ENCODE measurements at regions not wholly inside any gene's neighbourhood (a gene's known extent, or its start where the extent isn't known, plus 50 kb on each side); places are given as distances from the start of the nearest gene placed in this dataset.

GRCh38 chr2:167759531-167759930 lies 487.9 kb downstream of the STK39 start:
- ATAC-seq = no peak
- TF ChIP-seq TOX (CRISPR knock-in tag; IDR thresholded peaks at IDR 0.05; ENCODE audit: borderline replicate concordance) (no peak), ZNF8 (CRISPR knock-in tag; IDR thresholded peaks at IDR 0.05) (no peak), OSR1 (CRISPR knock-in tag; IDR thresholded peaks at IDR 0.05) (no peak), CREB5 (CRISPR knock-in tag; IDR thresholded peaks at IDR 0.05; ENCODE audit: low read depth) (no peak), ZNF565 (CRISPR knock-in tag; conservative IDR thresholded peaks at IDR 0.05; ENCODE audit: low read depth) (no peak)

- ATAC-seq = no peak
- TF ChIP-seq ARNTL (CRISPR knock-in tag; IDR thresholded peaks at IDR 0.05; ENCODE audit: borderline replicate concordance, low read depth) (no peak), CSRNP3 (CRISPR knock-in tag; IDR thresholded peaks at IDR 0.05) (no peak), RARB (CRISPR knock-in tag; IDR thresholded peaks at IDR 0.05) (no peak)
Observed at GRCh38 chr2:167758292-167758691, 489.1 kb downstream of the STK39 start.

GRCh38 chr2:167756446-167756845 lies 490.9 kb downstream of the STK39 start:
- TF ChIP-seq PATZ1 (CRISPR knock-in tag; IDR thresholded peaks at IDR 0.05; ENCODE audit: borderline replicate concordance) (no peak), ISL1 (CRISPR knock-in tag; IDR thresholded peaks at IDR 0.05) (peak; percentile 16; the same call in 1 of the 2 replicates)
- ATAC-seq = peak; percentile 46; the same call in 1 of the 3 replicates

- TF ChIP-seq GLIS3 (CRISPR knock-in tag; IDR thresholded peaks at IDR 0.05) = no peak
- TF ChIP-seq TCF4 (CRISPR knock-in tag; IDR thresholded peaks at IDR 0.05; ENCODE audit: borderline replicate concordance) = no peak
- no peak for TF ChIP-seq POU6F1 (CRISPR knock-in tag; IDR thresholded peaks at IDR 0.05; ENCODE audit: borderline replicate concordance, low read depth)
- TF ChIP-seq ZFP30 (CRISPR knock-in tag; IDR thresholded peaks at IDR 0.05) = no peak
- TF ChIP-seq ARNTL (CRISPR knock-in tag; IDR thresholded peaks at IDR 0.05; ENCODE audit: borderline replicate concordance, low read depth) = no peak
- no peak for TF ChIP-seq ZNF70 (CRISPR knock-in tag; IDR thresholded peaks at IDR 0.05)
- no peak for TF ChIP-seq PATZ1 (CRISPR knock-in tag; IDR thresholded peaks at IDR 0.05; ENCODE audit: borderline replicate concordance)
- no peak for TF ChIP-seq TSHZ2 (CRISPR knock-in tag; IDR thresholded peaks at IDR 0.05)
- TF ChIP-seq ZNF8 (CRISPR knock-in tag; IDR thresholded peaks at IDR 0.05) = no peak
- TF ChIP-seq ZFP3 (CRISPR knock-in tag; IDR thresholded peaks at IDR 0.05) = no peak
- TF ChIP-seq ISL1 (CRISPR knock-in tag; IDR thresholded peaks at IDR 0.05) = no peak
- TF ChIP-seq CSRNP3 (CRISPR knock-in tag; IDR thresholded peaks at IDR 0.05) = no peak
- no peak for TF ChIP-seq RARB (CRISPR knock-in tag; IDR thresholded peaks at IDR 0.05)
- no peak for TF ChIP-seq CREB5 (CRISPR knock-in tag; IDR thresholded peaks at IDR 0.05; ENCODE audit: low read depth)
- TF ChIP-seq SNAI2 (CRISPR knock-in tag; IDR thresholded peaks at IDR 0.05) = no peak
- no peak for TF ChIP-seq ZNF565 (CRISPR knock-in tag; conservative IDR thresholded peaks at IDR 0.05; ENCODE audit: low read depth)
- no peak for TF ChIP-seq OSR1 (CRISPR knock-in tag; IDR thresholded peaks at IDR 0.05)
- ATAC-seq = no peak
Observed at GRCh38 chr2:167753142-167753541, 494.3 kb downstream of the STK39 start.

Data from SK-N-SH treated with all-trans-retinoic acid at 6 μM for 48 hours (cell line).